ENCODE measurements at regions not wholly inside any gene's neighbourhood (a gene's known extent, or its start where the extent isn't known, plus 50 kb on each side); places are given as distances from the start of the nearest gene placed in this dataset.
"Not testable (repeated sequence)": the region's sequence is repeated elsewhere in the genome, so short reads cannot be mapped to it uniquely, and the experiment has no call there.

- no peak for DNase-seq
Measured at GRCh38 chr14:43853541-43853940, 653.5 kb downstream of the FSCB start.

GRCh38 chr14:43803076-43803689 is 703.9 kb downstream of the FSCB start:
- DNase-seq = no peak

GRCh38 chr14:43795600-43796228 is 711.4 kb downstream of the FSCB start:
- DNase-seq = no peak

- no peak for DNase-seq
Measured at GRCh38 chr14:43793579-43793978, 713.5 kb downstream of the FSCB start.

GRCh38 chr14:43792980-43793379 is 714.1 kb downstream of the FSCB start:
- DNase-seq = no peak

- DNase-seq = no peak
Measured at GRCh38 chr14:43790681-43791080, 716.4 kb downstream of the FSCB start.

- DNase-seq = no peak
Measured at GRCh38 chr14:43789458-43789857, 717.6 kb downstream of the FSCB start.

- no peak for DNase-seq
Measured at GRCh38 chr14:43786066-43786762, 720.9 kb downstream of the FSCB start.

GRCh38 chr14:43784432-43784831 is 722.7 kb downstream of the FSCB start:
- DNase-seq = not testable (repeated sequence)

GRCh38 chr14:43778937-43779639 is 728.0 kb downstream of the FSCB start:
- no peak for DNase-seq

- no peak for DNase-seq
Measured at GRCh38 chr14:43778570-43778936, 728.5 kb downstream of the FSCB start.

- no peak for DNase-seq
Measured at GRCh38 chr14:43765474-43765873, 741.6 kb downstream of the FSCB start.

- DNase-seq = no peak
Measured at GRCh38 chr14:43764433-43764832, 742.6 kb downstream of the FSCB start.

GRCh38 chr14:43755707-43756106 is 751.4 kb downstream of the FSCB start:
- no peak for DNase-seq

- no peak for DNase-seq
Measured at GRCh38 chr14:43754838-43755237, 752.2 kb downstream of the FSCB start.

GRCh38 chr14:43745746-43746145 is 761.3 kb downstream of the FSCB start:
- DNase-seq = no peak

- DNase-seq = no peak
Measured at GRCh38 chr14:43735932-43736331, 771.2 kb downstream of the FSCB start.

- no peak for DNase-seq
Measured at GRCh38 chr14:43729143-43729542, 777.9 kb downstream of the FSCB start.

- no peak for DNase-seq
Measured at GRCh38 chr14:43706900-43707299, 800.2 kb downstream of the FSCB start.

GRCh38 chr14:43698561-43699284 is 808.4 kb downstream of the FSCB start:
- not testable (repeated sequence) for DNase-seq

GRCh38 chr14:43697003-43697402 is 810.1 kb downstream of the FSCB start:
- no peak for DNase-seq

- no peak for DNase-seq
Measured at GRCh38 chr14:43692706-43693105, 814.4 kb downstream of the FSCB start.

- no peak for DNase-seq
Measured at GRCh38 chr14:43687921-43688320, 819.2 kb downstream of the FSCB start.

Data from right kidney (tissue), 1 donor.